ENCODE measurements at regions not wholly inside any gene's neighbourhood (a gene's known extent, or its start where the extent isn't known, plus 50 kb on each side); places are given as distances from the start of the nearest gene placed in this dataset.
"Not testable (repeated sequence)": the region's sequence is repeated elsewhere in the genome, so short reads cannot be mapped to it uniquely, and the experiment has no call there.

- no peak for DNase-seq
Observed at GRCh38 chr6:68233623-68234022, 401.5 kb upstream of the ADGRB3 start.

GRCh38 chr6:68229566-68229965 is 405.5 kb upstream of the ADGRB3 start:
- no peak for DNase-seq

GRCh38 chr6:68226460-68226859 is 408.6 kb upstream of the ADGRB3 start:
- no peak for DNase-seq

GRCh38 chr6:68225729-68226128 is 409.4 kb upstream of the ADGRB3 start:
- DNase-seq = no peak

- no peak for DNase-seq
Observed at GRCh38 chr6:68211242-68211795, 423.8 kb upstream of the ADGRB3 start.

DNA sequence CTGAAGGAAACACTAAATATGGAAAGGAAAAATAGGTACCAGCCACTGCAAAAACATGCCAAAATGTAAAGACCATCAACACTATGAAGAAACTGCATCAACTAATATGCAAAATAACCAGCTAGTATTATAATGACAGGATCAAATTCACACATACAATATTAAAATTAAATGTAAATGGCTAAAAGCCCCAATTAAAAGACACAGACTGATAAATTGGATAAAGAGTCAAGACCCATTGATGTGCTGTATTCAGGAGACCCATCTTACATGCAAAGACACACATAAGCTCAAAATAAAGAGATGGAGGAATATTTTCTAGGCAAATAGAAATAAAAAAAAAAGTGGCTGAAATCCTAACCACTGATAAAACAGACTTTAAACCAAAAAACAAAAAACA is 427.5 kb upstream of the ADGRB3 start:
- DNase-seq = not testable (repeated sequence)

GRCh38 chr6:68200929-68201328 is 434.2 kb upstream of the ADGRB3 start:
- DNase-seq = no peak

DNA sequence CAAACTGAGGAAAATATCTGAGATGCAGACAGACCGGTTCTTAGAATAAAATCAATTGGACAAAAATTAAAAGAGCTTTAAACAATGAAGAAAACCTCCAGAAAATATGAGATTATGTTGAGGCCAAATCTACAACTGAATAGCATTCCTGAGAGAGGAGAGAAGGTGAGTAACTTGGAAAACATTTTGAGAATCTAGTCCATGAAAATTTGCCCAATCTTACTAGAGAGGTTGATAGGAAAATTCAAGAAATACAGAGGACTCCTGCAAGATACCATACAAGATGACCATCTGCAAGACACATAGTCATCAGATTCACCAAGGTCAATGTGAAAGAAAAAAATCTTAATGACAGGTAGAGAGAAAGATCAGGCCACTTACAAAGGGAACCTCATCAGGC is 437.7 kb upstream of the ADGRB3 start:
- DNase-seq = no peak

DNA sequence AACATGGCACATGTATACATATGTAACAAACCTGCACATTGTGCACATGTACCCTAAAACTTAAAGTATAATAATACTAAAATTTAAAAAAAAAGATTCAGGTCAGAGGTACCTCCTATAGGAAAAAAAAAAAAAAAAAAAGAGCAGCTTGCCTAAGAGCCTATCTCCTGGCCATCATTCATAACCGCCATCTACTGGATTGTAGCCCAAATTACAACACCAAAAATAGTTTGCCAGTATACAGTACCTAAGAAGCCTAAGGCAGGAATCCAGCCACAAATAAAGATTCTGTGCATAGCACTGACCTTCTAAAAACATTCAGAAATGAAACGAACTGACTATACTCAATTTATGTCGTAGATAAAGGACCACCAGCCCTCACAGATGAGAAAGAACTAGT is 438.4 kb upstream of the ADGRB3 start:
- no peak for DNase-seq

DNA sequence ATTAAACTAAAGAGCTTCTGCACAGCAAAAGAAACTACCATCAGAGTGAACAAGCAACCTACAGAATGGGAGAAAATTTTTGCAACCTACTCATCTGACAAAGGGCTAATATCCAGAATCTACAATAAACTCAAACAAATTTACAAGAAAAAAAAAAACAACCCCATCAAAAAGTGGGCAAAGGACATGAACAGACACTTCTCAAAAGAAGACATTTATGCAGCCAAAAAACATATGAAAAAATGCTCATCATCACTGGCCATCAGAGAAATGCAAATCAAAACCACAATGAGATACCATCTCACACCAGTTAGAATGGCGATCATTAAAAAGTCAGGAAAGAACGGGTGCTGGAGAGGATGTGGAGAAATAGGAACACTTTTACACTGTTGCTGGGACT is 439.3 kb upstream of the ADGRB3 start:
- DNase-seq = not testable (repeated sequence)

DNA sequence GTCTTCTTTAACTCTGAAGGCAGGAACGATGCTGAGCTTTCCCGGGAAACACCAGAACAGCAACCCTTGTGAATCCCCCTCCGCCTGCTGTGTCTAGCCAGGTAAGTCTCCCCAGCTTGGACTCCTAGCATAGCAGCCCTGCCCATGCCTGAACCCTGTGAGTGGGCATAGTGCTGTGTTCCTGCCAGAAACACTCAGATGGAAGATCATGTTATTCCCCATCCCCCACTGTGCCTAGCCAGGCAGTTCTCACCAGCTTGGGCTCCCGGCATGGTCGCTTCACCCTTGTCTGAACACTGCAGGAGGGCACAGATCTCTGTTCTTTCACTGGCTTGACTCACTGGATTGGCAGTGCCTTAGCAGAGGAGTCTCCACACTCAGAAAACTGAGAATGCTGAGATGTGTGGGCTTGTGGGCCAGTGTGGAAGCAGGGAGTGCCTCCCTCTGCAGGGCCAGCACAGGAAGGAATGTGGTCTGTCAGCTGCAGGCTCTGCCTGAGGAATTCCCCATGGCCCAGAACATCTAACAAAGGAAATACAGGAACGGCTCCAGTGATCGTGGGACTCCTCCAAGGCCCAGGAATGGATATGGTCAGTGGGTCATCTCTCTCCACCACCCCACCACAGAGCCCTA is 440.1 kb upstream of the ADGRB3 start:
- DNase-seq = no peak

DNA sequence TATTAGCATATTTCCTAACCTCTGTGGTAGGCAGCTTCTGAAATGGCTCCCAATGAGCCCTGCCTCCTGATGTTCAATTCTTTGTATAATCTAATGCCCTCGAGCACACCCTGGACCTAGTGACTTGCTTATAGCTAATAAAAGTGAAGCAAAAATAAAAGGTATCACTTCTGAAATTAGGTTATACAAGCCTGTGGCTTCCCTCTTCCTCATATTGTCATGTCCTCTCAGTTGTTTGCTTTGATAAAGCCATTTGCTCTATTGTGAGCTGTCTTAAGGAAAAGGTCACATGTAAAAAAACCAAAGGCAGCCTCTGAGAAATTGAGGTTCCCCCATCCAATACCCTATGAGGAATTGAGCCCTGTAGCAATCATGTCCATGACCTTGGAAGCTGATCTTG is 442.1 kb upstream of the ADGRB3 start:
- DNase-seq = no peak

DNA sequence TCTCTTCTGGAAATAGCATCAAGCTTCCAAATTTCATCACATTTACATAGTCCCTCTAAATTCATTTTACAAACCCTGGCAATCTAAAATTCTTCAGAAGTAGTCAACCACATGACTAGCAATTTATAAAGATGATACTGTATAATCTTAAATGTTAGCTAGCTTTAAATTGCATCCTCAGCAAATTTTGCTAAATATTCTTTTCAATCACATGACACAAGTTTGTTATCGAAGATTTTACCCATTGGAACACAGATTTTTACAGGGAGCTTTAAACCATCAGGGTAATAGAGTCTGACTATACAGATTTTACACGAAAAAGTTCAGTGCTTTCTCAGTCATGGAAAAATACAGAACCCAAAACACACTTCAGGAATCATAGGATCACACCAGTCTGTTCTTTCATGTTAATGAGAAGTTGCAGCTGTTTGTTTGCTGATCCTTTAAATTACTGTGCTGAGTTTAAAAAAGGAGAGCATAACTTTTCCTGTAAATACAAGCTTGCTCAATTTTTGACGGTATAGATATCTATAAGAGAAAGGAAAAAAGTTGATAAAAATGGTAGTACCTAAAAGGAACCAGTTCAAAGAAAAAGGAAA is 445.8 kb upstream of the ADGRB3 start:
- no peak for DNase-seq

DNA sequence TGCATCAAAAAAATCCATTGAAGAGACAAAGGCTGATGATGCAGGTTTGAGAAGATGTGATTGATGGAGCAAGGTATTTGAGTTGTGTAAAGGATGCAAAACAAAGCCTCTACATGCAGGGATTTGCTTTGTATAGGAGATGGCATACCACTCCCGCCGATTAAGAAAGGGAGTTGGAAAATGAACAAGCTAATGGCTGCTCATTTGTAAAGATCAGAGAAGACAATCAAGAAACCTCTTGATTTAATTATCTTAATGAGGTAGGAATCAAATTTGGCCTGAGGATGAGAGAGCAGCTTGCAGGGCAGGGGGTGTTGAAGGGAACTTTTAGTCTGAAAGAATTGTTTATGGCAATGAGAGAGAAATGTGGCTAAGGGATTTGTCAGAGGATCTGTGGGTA is 448.2 kb upstream of the ADGRB3 start:
- DNase-seq = no peak

DNA sequence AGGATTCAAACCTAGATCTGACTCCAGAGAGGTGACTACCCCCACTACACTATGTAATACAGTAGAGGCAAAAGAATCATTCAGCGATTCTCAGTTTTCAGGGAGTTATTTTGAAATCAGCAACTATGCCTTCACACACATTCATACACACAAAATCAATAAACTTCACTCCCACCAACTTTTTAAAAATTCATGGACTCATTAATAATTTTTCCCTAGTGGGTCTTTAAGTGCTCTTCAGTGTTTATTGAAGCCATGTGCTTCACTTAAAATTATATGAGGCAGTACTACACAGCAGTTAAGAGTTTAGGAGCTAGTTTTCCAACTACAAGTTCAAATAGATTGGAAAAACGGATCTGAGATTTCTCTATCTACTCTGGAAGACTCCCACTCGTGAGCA is 452.7 kb upstream of the ADGRB3 start:
- DNase-seq = no peak

GRCh38 chr6:68181027-68181426 is 454.1 kb upstream of the ADGRB3 start:
- DNase-seq = not testable (repeated sequence)

DNA sequence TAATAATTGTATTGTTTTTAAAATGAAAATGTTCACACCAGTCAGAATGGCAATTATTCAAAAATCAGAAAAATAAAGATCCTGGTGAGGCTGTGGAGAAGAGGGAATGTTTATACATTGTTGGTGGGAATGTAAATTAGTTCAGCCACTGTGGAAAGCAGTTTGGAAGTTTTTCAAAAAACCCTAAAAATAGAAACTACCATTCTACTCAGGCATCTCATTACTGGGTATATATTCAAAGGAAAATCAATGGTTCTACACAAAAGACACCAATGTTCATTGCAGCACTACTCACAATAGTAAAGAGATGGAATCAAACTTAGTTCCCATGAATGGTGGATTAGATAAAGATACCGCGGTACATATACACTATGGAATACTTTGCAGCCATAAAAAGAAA is 461.5 kb upstream of the ADGRB3 start:
- DNase-seq = no peak

- DNase-seq = no peak
Observed at GRCh38 chr6:68169922-68170321, 465.2 kb upstream of the ADGRB3 start.

GRCh38 chr6:68167604-68168003 is 467.5 kb upstream of the ADGRB3 start:
- DNase-seq = no peak

DNA sequence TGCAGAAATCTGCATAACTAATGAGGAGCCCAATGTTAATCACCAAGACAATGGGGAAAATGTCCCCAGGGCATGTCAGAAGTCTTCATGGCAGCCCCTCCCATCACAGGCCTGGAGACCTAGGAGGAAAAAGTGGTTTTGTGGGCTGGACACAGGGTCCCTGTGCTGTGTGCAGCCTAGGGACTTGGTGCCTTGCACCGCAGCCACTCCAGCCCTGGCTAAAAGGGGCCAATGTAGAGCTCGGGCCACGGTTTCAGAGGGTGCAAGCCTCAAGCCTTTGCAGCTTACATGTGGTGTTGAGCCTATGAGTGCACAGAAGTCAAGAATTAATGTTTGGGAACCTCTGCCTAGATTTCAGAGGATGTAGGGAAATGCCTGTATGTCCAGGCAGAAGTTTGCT is 474.3 kb upstream of the ADGRB3 start:
- DNase-seq = not testable (repeated sequence)

- DNase-seq = no peak
Observed at GRCh38 chr6:68160348-68160747, 474.7 kb upstream of the ADGRB3 start.

- no peak for DNase-seq
Observed at GRCh38 chr6:68159433-68159832, 475.6 kb upstream of the ADGRB3 start.

- no peak for DNase-seq
Observed at GRCh38 chr6:68158256-68158655, 476.8 kb upstream of the ADGRB3 start.

GRCh38 chr6:68144667-68145066 is 490.4 kb upstream of the ADGRB3 start:
- no peak for DNase-seq

DNA sequence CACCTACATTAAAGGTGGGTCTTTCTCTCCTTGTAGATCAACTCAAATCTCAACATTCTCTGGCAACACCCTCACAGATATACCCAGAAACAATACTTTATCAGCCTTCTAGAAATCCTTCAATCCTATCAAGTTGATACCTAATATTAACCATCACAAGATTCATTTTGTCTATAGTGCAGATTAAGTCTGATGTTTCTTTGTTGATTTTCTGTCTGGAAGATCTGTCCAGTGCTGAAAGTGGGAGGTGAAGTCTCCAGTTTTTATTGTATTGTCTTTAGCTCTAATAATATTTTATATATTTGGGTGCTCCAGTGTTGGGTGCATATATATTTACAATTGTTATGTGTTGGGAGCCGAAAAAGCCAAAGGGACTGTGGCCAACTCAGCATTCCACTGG is 493.9 kb upstream of the ADGRB3 start:
- no peak for DNase-seq
